ENCODE measurements at regions not wholly inside any gene's neighbourhood (a gene's known extent, or its start where the extent isn't known, plus 50 kb on each side); places are given as distances from the start of the nearest gene placed in this dataset.

- Histone ChIP-seq H3K4me3 (no peak overlapping the region), H3K27ac (no peak overlapping the region), H3K27me3 (no peaks in the 10 kb centered on the region), H3K4me1 (no peaks in the 10 kb centered on the region), H3K36me3 (ENCODE audit: low read depth, missing control alignments) (no peaks in the 10 kb centered on the region), H3K9me3 (no peaks in the 10 kb centered on the region)
- DNase-seq, result no peak
- intact Hi-C loops (cut with DNase I; ENCODE audit: low total_unique reads), result no loop called here
- 75 to 87% methylated on average over 2 of the region's 2 CpGs for WGBS, 2 donors
- no peak for TF ChIP-seq POLR2A (IDR thresholded peaks at IDR 0.05)
- TF ChIP-seq CTCF (IDR thresholded peaks at IDR 0.05), result no peak
Measured at GRCh38 chr3:79887213-79887612, 119.4 kb upstream of the ROBO1 start.

DNA sequence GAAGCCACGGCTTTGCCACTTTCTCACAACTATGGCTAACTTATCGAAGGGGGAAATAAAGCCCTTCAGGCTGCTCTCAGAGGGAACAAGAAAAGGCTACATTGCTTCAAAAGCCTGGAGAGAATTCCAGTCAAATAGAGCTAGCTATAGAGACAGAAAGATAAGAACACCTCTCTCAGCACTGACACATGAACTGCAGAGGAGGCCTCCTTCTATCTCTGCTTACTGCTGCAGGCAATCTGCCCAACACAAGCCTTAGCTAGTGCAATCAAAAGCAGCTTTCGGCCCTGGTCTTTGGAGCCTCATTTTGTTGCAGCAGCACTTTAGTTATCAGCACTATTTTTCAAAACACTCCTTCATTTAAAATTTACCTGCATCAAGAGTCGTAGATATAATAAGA is 118.4 kb upstream of the ROBO1 start:
- Histone ChIP-seq H3K27ac (no peak overlapping the region), H3K36me3 (ENCODE audit: low read depth, missing control alignments) (no peaks in the 10 kb centered on the region), H3K4me3 (no peak overlapping the region), H3K9me3 (no peaks in the 10 kb centered on the region), H3K27me3 (no peaks in the 10 kb centered on the region), H3K4me1 (no peaks in the 10 kb centered on the region)
- TF ChIP-seq CTCF (IDR thresholded peaks at IDR 0.05) (no peak), POLR2A (IDR thresholded peaks at IDR 0.05) (no peak)
- 46 to 71% methylated on average over 4 of the region's 4 CpGs for WGBS, 2 donors
- intact Hi-C loops (cut with DNase I; ENCODE audit: low total_unique reads), result no loop called here
- DNase-seq, result peak; percentile 55

- Histone ChIP-seq H3K27ac (no peak overlapping the region), H3K4me3 (no peak overlapping the region), H3K27me3 (no peaks in the 10 kb centered on the region), H3K36me3 (ENCODE audit: low read depth, missing control alignments) (no peaks in the 10 kb centered on the region), H3K9me3 (no peaks in the 10 kb centered on the region), H3K4me1 (no peaks in the 10 kb centered on the region)
- DNase-seq, result no peak
- TF ChIP-seq POLR2A (IDR thresholded peaks at IDR 0.05) (no peak), CTCF (IDR thresholded peaks at IDR 0.05) (no peak)
- intact Hi-C loops (cut with DNase I; ENCODE audit: low total_unique reads), result no loop called here
- WGBS, 2 donors, result 83 to 91% methylated on average over 4 of the region's 4 CpGs
Measured at GRCh38 chr3:79885407-79885806, 117.6 kb upstream of the ROBO1 start.

GRCh38 chr3:79884354-79884753 is 116.6 kb upstream of the ROBO1 start:
- H3K27ac ChIP-seq, result no peak overlapping the region
- no peak overlapping the region for H3K4me3 ChIP-seq
- no peaks in the 10 kb centered on the region for H3K4me1 ChIP-seq
- H3K27me3 ChIP-seq, result no peaks in the 10 kb centered on the region
- intact Hi-C loops (cut with DNase I; ENCODE audit: low total_unique reads), result no loop called here
- TF ChIP-seq POLR2A (IDR thresholded peaks at IDR 0.05) (no peak), CTCF (IDR thresholded peaks at IDR 0.05) (no peak)
- 85 to 90% methylated on average over 3 of the region's 3 CpGs for WGBS, 2 donors
- no peaks in the 10 kb centered on the region for H3K36me3 ChIP-seq (ENCODE audit: low read depth, missing control alignments)
- DNase-seq, result no peak
- no peaks in the 10 kb centered on the region for H3K9me3 ChIP-seq

GRCh38 chr3:79881431-79881830 is 113.6 kb upstream of the ROBO1 start:
- Histone ChIP-seq H3K4me1 (no peaks in the 10 kb centered on the region), H3K27ac (no peak overlapping the region), H3K36me3 (ENCODE audit: low read depth, missing control alignments) (no peaks in the 10 kb centered on the region), H3K27me3 (no peaks in the 10 kb centered on the region), H3K4me3 (no peak overlapping the region), H3K9me3 (no peaks in the 10 kb centered on the region)
- TF ChIP-seq CTCF (IDR thresholded peaks at IDR 0.05) (no peak), POLR2A (IDR thresholded peaks at IDR 0.05) (no peak)
- intact Hi-C loops (cut with DNase I; ENCODE audit: low total_unique reads), result no loop called here
- DNase-seq, result no peak
- 18 to 36% methylated on average over 1 of the region's 1 CpG for WGBS, 2 donors

Measured in testis (tissue), 2 donors.